ENCODE measurements at regions not wholly inside any gene's neighbourhood (a gene's known extent, or its start where the extent isn't known, plus 50 kb on each side); places are given as distances from the start of the nearest gene placed in this dataset.
A peak's percentile ranks its signal among the peaks of the same experiment; 100 is the strongest.
"Not testable (repeated sequence)": the region's sequence is repeated elsewhere in the genome, so short reads cannot be mapped to it uniquely, and the experiment has no call there.

DNA sequence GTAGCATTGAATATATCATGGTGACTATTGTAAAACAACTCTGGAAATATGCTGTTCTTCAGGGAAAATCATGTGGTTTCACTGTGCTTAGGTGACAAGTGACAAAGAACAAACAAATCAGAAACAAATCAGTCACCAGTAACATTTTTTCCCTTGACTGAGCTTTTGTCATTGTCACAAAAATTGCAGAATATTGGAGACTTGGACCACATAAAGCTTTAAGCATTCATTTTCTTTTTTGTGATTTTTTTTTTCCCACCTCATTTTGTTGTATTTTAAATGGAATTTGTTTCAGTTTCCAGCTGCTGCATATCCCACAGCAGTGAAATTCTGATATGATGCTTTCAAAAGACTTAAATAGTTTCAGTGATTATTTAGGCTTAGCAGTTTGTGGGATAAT lies 1088.4 kb downstream of the OTOL1 start:
- DNase-seq: no peak

DNA sequence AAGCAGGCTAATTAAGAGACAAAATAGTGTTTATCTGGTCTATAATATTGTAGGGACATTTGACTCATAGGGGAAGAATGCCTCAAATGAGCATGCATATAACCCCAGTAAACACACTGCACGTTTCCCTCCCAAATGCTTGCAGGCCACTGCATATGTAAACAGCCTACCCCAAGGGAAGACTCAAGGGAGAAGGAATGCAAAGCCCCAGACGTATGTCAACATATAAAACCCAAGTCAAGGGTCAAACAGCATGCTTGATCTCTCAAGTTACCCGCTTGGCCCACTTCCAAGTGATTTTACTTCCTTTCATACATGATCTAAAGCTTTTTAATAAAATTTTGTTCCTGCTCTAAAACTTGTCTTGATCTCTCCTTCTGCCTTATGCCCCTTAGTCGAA lies 1090.0 kb downstream of the OTOL1 start:
- no peak for DNase-seq

DNA sequence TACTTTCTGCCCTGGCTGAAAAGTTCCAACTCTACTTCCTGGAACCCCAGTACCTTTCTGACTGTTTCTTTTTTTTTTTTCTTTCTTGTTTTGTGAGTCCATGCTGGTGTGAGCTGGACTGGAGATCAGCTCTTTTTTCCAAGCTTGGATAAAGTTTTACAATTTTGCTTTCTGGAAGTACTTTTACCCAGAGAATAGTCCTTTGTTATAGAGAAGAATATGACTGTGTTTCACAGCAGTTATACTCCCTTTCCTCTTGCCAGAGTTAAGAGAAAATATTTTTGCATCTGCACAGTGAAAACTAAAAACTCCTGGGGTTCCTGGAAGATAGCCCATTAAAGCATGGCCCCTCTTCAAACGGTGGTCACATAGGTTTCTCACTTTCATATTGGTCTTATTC lies 1100.6 kb downstream of the OTOL1 start:
- DNase-seq: no peak

DNA sequence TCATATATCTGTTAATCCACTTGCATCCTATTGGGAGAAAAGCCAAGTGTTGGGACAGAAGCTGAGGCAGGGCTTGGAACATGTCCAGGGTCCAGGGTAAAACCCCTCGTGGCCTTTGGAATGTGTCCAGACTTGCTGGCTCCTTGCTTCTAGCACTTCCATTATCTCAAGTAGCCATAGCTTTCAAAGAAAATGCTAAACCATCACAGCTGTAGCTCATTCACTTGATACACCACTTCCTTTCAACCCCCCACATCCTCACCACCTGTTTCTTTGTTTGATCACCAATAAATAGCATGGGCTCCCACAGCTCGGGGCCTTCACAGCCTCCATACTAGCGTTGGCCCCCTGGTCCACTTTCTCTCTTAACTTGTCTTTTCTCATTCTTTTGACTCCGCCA lies 1101.9 kb downstream of the OTOL1 start:
- peak; percentile 74 to 93 for DNase-seq

DNA sequence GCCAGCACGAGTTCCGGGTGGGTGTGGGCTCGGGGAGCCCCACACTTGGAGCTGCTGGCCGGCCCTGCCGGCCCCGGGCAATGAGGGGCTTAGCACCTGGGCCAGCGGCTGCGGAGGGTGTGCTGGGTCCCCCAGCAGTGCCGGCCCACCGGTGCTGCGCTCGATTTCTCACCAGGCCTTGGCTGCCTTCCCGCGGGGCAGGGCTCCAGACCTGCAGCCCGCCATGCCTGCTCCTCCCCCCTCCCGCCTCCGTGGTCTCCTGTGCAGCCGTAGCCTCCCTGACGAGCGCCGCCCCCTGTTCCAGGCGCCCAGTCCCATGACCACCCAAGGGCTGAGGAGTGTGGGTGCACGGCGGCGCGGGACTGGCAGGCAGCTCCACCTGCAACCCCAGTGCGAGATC lies 1103.1 kb downstream of the OTOL1 start:
- DNase-seq: not testable (repeated sequence)

DNA sequence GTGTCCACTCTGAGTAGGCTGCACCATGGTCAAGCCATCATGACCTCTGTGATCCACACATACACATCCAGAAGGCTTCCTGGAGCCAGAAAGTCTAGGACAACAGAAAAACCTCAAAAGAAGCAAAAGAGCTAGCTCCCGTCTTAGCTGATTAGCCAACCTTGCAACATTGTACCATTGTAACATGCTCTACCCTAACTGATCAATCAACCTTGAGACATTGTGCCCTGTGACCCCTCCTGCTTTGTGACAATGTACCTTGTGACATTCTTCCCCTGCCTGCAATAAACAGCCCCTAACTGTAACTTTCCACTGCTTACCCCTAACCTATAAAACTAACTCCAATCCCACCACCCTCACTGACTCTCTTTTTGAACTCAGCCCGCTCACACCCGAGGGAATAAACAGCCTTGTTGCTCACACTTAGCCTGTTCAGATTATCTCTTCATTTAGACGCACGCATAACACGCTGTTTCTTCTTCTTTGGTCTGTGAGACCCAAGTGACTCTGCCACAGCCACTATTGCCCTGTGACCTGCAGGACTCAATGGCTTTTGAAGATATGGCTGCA lies 1104.6 kb downstream of the OTOL1 start:
- no peak for DNase-seq

DNA sequence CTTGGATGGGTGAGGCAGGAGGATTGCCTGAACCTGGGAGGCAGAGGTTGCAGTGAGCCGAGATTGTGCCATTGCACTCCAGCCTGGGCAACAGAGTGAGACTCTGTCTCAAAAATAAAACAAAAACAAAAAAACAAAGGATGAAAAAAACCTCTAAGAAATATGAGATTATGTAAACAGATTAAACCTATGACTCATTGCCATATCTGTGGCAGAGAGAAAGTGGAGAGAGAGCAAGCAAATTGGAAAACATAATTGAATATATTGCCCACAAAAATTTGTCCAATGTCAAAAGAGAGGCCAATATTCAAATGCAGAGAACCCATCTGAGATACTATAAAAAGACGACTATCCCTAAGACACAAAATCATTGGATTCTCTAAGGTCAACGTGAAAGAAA lies 1106.0 kb downstream of the OTOL1 start:
- DNase-seq: no peak

DNA sequence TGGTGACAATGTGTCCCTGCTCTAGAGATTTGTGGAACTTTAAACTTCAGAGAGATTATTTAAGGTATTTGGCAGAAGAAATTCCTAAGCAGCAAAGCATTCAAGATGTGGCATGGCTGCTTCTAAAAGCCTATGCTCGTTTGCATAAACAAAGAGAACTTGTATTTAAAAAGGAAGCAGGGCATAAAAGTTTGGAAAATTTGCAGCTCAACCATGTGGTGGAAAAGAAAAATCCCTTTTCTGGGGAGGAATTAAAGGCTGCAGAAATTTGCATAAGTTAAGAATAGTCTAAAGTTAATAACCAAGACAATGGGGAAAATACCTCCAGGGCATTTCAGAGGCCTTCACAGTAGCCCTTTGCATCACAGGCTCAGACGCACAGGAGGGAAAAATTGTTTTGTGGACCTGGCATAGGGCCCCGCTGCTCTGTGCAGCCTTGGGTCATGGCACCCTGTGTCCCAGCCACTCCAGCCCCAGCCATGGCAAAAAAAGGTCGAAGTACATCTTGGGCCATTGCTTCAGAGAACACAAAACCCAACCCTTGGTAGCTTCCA lies 1109.1 kb downstream of the OTOL1 start:
- no peak for DNase-seq

DNA sequence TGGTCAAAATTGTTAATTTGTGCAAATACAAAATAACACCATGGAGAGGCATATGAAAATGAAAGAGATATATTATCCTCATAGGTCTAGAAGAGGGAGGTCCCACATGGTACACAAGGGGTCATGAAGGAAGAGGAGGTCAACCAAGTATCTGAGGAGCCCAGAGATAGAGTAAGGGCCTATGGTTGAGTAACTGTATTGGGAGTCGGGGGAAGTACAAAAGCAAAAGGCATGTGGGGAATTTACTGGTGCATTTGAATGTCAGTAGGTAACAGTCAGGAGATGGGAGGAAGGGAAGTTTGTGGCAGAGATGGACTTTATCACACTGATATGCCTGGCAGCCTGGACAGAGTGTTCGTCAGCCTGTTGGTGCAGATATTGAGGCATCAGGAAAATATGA lies 1113.7 kb downstream of the OTOL1 start:
- no peak for DNase-seq

DNA sequence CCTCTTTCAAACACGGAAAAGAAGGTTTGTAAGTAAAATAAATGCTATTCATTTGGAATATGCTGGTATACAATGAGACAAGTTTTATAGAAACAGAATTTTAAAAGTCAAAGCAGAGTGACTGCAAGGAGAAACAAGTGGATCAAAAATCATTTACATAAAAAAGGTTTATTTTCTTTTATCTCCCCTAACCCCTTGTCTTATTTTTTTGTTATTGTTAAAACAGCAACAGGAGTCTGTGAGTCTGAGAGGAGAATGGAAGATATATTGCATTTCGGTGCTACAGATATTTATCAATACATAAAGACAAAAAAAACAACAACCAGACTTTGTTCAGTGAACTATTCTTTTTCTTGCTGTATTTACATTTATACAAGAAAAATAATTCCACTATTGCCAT lies 1116.4 kb downstream of the OTOL1 start:
- no peak for DNase-seq

DNA sequence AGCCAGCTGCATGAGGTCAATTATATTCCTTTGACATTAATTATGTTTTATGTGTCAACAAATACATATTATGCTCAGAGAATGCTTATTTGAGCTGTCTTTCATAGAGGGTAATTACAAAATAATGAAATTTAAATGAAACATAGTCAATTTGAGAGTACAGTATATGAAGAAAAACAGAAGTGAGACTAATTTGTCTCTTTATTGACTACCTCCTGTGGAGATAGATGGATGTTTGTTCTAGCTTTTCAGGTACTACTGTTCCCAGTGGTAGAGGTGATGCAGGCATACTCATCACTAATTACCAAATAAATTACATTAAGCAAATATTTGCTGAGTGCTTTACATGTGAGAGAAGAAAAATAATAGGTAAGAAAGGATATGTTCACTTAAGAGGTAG lies 1129.6 kb downstream of the OTOL1 start:
- DNase-seq: peak; percentile 85 to 99

DNA sequence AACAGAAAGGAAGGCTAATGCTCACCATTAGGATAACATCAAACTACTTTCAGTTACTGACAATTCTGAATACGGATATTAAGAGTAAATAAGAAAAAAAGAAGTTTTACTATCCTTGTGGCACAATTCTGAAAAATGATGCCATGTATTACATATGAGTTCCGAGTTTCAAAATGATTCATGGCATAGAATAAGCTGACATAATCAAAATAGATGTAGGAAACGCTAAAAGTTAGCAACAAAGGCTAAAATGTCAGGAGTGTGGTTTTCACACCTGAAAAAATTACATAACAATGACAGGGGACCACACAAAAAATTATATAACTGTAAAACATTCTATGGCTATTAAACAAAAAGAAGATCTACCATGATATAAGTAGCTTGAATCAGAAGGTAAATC lies 1131.9 kb downstream of the OTOL1 start:
- no peak for DNase-seq

DNA sequence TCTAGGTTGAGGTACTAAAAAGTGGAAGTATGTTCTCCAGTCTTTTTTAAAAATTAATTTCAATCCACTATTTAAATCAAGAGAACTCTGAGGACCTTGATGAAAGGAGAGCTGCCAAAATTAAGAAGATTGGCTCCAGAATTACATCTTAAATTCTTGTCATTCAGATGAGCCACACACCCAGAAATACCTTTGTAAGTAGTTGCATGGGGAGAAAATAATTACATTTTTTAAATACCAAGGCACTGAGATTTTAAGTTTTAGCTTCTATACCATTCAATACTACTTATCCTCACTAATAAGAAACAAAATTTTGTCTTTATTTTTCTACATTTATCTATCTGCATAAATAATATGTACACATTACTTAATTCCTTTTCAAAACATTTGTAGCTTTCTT lies 1132.8 kb downstream of the OTOL1 start:
- DNase-seq: no peak

DNA sequence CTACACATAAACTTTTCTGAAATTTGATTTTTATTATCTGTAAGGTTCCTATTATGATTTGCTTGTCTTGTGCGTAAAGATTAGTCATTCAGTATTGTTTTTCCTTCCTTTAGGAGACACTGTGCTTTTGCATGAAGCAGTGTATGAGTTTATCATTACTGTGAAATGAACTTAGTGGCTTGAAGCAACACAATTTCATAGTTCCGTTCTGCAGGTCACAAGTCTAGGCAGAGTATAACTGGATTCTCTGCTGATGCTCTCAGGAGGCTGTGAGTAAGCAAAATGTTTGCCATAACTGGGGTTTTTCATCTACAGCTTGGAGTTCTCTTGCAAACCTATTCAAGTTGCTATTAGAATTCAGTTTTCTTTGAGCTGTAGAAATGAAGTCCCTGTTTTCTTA lies 1136.1 kb downstream of the OTOL1 start:
- DNase-seq: no peak

DNA sequence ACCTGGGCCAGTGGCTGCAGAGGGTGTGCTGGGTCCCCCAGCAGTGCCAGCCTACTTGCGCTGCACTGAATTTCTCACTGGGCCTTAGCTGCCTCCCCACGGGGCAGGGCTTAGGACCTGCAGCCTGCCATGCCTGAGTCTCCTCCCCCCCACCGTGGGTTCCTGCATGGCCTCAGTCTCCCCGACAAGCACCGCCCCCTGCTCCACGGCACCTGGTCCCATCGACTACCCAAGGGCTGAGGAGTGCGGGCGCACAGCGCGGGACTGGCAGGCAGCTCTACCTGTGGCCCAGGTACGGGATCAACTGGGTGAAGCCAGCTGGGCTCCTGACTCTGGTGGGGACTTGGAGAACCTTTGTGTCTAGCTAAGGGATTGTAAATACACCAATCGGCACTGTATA lies 1143.6 kb downstream of the OTOL1 start:
- not testable (repeated sequence) for DNase-seq

DNA sequence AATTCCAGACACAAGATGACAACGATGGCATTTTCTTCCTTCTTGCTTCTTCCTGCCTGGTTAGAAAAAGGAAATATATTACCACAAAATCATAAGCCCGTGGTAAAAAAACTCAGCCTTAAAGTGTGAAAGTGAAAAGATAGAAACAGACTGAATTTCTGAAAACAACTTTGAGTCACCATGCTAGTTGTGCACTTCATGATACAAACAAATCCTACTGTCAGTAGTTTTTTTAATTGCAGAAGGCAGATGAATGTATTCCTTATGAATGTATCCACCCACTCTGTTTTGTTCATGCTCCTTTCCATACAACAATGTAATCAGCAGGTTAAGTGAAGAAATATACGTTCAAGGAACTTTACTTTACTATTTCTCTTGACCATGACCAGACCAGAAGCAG lies 1144.7 kb downstream of the OTOL1 start:
- no peak for DNase-seq

DNA sequence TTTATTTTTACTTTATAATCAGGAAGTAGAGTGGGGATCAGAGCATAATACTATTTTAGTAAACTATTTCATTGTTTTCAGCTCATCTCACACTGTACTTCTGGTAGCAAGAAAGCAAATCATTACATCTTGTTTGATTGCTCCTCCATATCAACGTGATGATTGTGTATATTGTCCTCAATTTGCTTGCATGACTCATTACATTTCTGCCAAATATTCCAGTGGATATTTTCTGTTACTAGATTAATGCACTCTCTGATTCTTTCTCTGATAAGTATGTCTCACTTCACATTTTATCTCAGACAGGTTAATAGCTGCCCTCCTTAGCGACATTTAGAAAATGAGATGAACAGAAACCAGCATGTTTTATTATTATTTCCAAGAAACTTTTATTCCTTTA lies 1145.3 kb downstream of the OTOL1 start:
- no peak for DNase-seq

DNA sequence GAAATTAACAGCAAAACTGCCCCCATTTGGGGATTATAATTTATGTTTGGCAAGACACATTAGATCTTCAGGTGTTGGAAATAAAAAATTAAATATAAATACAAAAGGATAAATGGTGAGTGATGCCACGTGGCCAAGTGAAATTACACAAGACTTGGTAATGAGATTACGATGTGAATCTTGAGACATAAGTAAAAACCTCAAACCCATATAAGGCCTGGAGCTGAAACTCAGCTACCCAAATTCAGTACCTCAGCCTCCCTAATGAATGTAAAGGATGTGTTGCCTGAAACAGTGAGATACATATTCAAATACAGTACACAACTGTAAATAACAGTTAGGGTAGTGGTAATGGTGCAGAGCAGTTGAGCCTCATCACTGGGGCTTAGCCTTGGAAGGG lies 1146.6 kb downstream of the OTOL1 start:
- DNase-seq: no peak

DNA sequence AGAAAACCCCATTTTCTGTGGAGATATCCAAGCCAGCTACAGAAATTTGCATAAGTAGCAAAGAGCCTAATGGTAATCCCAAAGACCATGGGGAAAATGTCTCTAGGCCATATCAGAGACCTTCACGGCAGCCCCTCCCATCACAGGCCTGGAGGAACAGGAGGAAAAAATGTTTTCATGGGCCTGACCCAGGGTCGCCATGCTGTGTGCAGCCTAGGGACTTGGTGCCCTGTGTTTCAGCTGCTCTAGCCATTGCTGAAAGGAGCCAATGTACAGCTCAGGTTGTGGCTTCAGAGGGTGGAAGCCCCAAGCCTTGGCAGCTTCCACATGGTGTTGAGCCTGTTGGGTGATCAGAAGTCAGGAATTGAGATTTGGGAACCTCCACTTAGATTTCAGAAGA lies 1150.7 kb downstream of the OTOL1 start:
- DNase-seq: no peak

DNA sequence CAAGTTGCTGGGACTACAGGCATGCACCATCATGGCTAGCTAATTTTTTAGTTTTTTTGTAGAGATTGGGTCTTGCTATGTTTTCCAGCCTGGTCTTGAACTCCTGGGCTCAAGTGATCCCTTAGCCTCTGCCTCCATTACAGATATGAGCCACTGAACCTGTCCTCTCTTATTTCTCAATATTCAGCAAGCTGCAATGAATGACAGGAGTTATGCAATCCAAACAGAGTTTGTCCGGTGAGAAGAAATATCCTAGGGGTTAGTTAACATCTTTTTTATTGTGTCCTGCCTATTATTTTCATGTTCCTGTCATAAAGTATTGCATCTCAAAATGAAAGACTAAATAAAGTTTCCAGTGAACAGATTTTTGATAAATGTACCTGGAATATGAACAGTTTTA lies 1161.4 kb downstream of the OTOL1 start:
- DNase-seq: no peak

DNA sequence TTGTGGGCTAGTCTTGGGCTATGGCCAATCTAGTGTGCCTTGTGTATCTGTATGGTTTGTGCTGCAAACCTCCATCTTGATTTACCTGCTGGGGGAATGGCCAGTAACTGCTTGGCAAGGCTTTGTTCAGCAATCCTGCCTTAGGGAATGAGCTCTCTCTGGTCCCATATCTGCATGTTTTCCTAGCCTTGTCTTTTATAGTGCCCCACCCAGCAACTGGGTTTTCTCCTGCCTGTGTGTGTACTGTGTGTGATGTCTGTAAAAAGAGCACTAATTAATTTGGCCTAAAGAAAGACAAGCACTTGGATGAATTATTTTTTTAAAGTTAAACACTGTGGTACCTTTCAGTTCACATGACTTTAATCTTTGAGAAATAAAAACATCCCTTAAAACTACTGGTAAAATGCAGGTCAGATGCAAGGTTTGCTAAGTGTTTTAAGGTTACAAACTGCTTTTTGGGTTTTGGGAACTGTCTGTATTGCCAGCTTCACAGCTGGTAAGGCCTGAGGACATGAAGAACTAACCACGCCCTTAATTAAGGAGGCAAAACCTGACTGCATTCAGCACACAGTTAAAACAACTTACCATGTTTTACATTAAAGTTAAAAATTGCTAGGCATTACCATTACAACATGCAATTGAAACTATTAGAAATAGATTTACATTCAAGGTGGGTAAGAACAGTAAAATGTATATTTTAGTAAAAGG lies 1169.2 kb downstream of the OTOL1 start:
- DNase-seq: peak in 1 of 2 experiments; percentile 2

DNA sequence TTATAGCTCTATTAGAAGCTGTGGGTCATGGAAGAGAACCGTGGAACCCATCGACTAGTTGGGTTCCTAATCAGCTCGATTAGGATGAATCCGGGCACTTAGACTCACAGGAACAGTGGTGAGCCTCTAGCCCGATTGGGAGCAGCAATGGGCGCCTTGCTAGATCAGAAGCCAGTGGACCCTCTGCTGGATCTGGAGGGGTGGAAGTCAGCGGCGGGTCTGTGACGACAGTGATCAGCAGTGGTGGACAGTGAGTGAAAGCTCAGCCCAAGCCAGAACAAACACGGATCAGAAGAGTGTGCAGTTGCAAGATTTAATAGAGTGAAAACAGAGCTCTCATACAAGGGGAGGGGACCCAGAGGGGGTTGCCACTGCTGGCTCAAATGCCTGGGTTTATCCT lies 1170.2 kb downstream of the OTOL1 start:
- no peak for DNase-seq

DNA sequence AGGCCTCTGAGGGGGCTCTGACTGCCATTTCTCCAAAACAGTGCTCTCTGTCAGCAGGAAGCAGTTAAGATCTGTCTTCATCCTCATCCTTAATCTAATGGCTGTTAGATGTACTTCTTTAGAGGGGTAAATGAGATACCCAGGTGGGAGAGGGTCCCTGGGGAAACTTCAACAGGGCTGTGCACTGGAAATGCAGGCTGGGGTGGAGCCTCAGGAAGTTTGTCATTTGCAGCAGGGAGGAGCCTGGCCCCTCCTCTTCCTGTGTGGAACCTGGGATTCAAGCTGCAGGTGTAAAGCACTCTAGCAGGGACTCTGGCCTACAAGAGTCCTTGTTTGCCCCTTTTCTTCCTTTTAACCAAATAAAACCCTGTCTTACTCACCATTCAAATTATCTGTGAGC lies 1173.6 kb downstream of the OTOL1 start:
- DNase-seq: no peak

DNA sequence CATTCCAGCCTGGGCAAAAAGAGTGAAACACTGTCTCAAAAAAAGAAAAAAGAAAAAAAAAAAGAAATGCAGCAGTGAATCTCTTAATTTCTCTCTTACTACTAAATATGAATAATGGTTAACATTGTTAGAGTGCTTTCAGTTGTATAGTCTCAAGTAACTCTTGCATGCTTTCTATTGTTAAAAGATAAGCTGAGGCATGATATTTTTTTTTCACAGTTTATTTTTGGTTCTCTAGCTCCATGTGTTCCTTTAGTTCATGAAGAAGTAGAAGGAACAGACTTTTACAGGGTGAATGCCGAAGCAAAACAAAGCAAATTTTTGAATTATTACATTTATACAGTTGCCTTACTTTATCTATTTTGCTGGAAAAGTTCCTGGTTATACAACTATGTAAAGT lies 1180.9 kb downstream of the OTOL1 start:
- DNase-seq: no peak

DNA sequence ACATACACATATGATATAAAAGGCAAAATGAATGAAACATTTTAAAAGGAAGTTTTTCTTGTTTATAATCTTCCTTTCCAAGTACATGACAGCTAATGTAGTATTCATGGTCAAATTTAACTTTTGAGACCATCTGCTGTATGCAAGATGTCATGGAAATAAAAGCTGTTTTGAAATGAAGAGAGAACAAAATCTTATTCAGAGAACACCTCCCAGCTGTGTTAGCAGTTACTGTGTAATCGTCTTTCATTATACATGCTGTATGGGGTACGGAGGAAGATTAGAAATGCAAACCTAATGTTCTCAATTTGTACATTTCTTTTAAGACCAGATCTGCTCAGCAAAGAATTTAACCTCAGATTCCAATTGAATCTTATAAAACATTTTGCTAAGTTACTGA lies 1182.3 kb downstream of the OTOL1 start:
- no peak for DNase-seq
